Gastroesophageal sphincter (tissue), 4 donors: ENCODE measurements at regions not wholly inside any gene's neighbourhood (a gene's known extent, or its start where the extent isn't known, plus 50 kb on each side); places are given as distances from the start of the nearest gene placed in this dataset.

Source experiments
- ATAC-seq: fragments of 150-250 bp; one replicate; pipeline ENCODE4 v1.9.1; 2016; ENCODE audit warnings: mild to moderate bottlenecking, moderate library complexity
- H3K27ac ChIP-seq, 4 donors: fragments of 200-600 bp; sonication (generic) in 3 of 4; 1 replicate in 3 of 4; 2 replicates in 1 of 4; pipeline ENCODE4 v1.5.1; 2016 to 2019
- H3K27me3 ChIP-seq: fragments of 200-600 bp; sonication (generic); one replicate; pipeline ENCODE4 v1.5.1; 2019
- H3K36me3 ChIP-seq, 2 donors: fragments of 200-600 bp; sonication (generic); one replicate each; pipeline ENCODE4 v1.5.1; 2019; ENCODE audit warnings: control low read depth in 1 of 2
- H3K4me1 ChIP-seq, 3 donors: fragments of 200-600 bp; sonication (generic); 1 replicate in 2 of 3; 2 replicates in 1 of 3; pipeline ENCODE4 v1.5.1; 2016 to 2019; ENCODE audit warnings: control low read depth in 2 of 3
- H3K4me3 ChIP-seq, 2 donors: fragments of 200-600 bp; sonication (generic); one replicate each; pipeline ENCODE4 v1.5.1; 2019; ENCODE audit warnings: mild to moderate bottlenecking in 1 of 2, moderate library complexity in 1 of 2
- H3K9me3 ChIP-seq, 3 donors: fragments of 200-600 bp; sonication (generic); one replicate each; pipeline ENCODE4 v1.5.1; 2017 to 2019; ENCODE audit warnings: control low read depth in 2 of 3
- EP300 ChIP-seq: sonication (generic); formaldehyde crosslinking; IDR thresholded peaks from one replicate; pipeline ENCODE4 v1.6.1; 2017; ENCODE audit warnings: antibody characterized with exemption, mild to moderate bottlenecking
- POLR2A ChIP-seq, 2 donors: fragments of 450-650 bp; IDR thresholded peaks; one replicate each; pipeline ENCODE4 v1.6.1; 2017; ENCODE audit warnings: antibody characterized with exemption in 2 of 2, mild to moderate bottlenecking in 2 of 2, moderate library complexity in 1 of 2
- POLR2AphosphoS5 ChIP-seq: sonication (generic); formaldehyde crosslinking; IDR thresholded peaks from one replicate; pipeline ENCODE4 v1.6.1; 2017; ENCODE audit warnings: antibody characterized with exemption
- WGBS, 2 donors: methylation state at CpG; one replicate each; pipeline ENCODE4 v1.1.5; 2018; ENCODE audit warnings: low coverage in 1 of 2; 5-methylcytosine and 5-hydroxymethylcytosine counted together
- TF ChIP-seq, protein P1 (sequence below), 4 experiments: fragments of 200-600 bp in 2 of 4; fragments of 450-650 bp in 2 of 4; sonication (generic) in 1 of 4; IDR thresholded peaks; one replicate each; pipeline ENCODE4 v1.5.1; 2017 to 2019; ENCODE audit warnings: antibody characterized with exemption in 4 of 4, mild to moderate bottlenecking in 2 of 4, moderate library complexity in 2 of 4

DNA sequence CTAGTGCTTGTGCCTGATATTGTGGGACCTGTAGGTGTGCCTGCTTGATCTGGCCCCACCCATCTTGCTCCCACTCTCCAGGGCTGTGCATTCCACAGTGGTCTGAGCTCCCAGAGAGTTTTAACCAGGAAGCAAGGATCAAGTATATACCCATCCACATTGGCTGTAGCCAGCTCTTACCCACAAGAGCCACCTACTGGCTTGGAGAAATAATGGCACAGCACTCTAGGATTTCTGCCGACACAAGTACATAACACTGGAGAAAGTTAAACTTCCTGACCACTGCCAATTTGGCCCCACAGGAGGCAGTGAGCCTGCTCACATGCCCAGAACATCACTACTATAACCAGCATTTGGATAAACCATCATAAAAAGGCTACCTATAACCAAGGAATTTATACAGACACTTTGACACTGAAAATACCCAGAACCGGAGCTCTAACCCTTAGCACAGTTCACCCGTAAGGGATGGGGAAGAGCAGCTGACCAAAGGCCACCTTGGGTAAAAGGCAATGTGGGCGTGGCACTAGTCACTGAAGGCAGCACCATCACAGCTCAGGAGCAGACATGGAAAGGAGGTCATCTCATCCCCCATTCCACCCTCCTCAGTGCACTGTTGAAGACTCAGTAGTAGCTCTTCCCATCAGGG lies 440.4 kb downstream of the BTBD3 start:
- Histone ChIP-seq H3K27ac (no peak overlapping the region), H3K27me3 (no peaks in the 10 kb centered on the region), H3K36me3 (no peaks in the 10 kb centered on the region), H3K4me3 (no peak overlapping the region), H3K9me3 (peaks cover 0 to 10% (median 0%) of the 10 kb centered on the region in 3 donors), H3K4me1 (no peaks in the 10 kb centered on the region)
- 88 to 90% methylated on average over 3 of the region's 4 CpGs for WGBS, 2 donors
- ATAC-seq = no peak
- TF ChIP-seq, protein P1, sequence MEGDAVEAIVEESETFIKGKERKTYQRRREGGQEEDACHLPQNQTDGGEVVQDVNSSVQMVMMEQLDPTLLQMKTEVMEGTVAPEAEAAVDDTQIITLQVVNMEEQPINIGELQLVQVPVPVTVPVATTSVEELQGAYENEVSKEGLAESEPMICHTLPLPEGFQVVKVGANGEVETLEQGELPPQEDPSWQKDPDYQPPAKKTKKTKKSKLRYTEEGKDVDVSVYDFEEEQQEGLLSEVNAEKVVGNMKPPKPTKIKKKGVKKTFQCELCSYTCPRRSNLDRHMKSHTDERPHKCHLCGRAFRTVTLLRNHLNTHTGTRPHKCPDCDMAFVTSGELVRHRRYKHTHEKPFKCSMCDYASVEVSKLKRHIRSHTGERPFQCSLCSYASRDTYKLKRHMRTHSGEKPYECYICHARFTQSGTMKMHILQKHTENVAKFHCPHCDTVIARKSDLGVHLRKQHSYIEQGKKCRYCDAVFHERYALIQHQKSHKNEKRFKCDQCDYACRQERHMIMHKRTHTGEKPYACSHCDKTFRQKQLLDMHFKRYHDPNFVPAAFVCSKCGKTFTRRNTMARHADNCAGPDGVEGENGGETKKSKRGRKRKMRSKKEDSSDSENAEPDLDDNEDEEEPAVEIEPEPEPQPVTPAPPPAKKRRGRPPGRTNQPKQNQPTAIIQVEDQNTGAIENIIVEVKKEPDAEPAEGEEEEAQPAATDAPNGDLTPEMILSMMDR (IDR thresholded peaks at IDR 0.05) = no peak
- TF ChIP-seq POLR2A (IDR thresholded peaks at IDR 0.05) (no peak), EP300 (no peak)

DNA sequence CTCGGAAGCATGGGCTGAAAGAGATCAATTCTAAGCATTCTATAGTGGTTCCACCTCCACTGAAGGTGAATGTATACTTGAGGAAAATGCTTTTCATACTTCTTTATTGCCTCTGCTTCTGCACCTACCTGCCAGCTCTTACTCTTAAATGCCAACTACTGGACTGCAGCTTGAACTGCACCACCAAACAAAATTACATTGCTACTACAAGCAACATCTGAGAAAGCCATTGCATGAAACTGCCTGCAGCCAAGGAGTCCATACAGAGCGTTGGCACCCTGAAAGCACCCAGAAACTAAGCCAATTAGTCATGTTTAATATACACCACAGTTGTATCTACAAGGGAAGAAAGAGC lies 440.9 kb downstream of the BTBD3 start:
- ATAC-seq = no peak
- Histone ChIP-seq H3K36me3 (no peaks in the 10 kb centered on the region), H3K27me3 (no peaks in the 10 kb centered on the region), H3K4me1 (no peaks in the 10 kb centered on the region), H3K27ac (no peak overlapping the region), H3K4me3 (no peak overlapping the region), H3K9me3 (peaks cover 0 to 10% (median 0%) of the 10 kb centered on the region in 3 donors)
- WGBS, 2 donors = 100% methylated on average over 1 of the region's 2 CpGs
- TF ChIP-seq, protein P1 (IDR thresholded peaks at IDR 0.05) = no peak
- no peak for TF ChIP-seq POLR2AphosphoS5
- no peak for TF ChIP-seq POLR2A (IDR thresholded peaks at IDR 0.05)
- no peak for TF ChIP-seq EP300

DNA sequence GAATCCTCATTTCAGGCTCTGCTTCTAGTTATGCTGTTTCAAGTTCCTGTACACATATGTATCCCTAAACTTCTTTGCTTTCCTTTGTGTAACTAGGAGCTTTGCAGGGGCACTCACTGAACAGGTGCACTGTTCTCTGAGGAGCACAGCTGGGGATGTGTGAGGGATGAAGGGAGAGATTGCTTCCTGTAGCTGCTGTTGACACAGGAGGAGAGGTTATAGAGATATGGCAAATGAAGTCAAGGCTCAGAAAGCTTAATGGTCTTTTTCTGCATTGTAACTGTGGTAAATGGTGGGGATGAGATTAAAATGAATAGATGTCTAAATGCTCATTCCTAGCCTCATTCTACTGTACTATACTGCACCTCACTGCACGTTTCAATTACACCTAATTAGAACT lies 454.3 kb downstream of the BTBD3 start:
- no peaks in the 10 kb centered on the region for H3K9me3 ChIP-seq
- no peaks in the 10 kb centered on the region for H3K27me3 ChIP-seq
- 45 to 46% methylated on average over 1 of the region's 1 CpG for WGBS, 2 donors
- no peaks in the 10 kb centered on the region for H3K36me3 ChIP-seq
- H3K27ac ChIP-seq = no peak overlapping the region
- TF ChIP-seq, protein P1 (IDR thresholded peaks at IDR 0.05) = no peak
- TF ChIP-seq EP300 (no peak), POLR2A (IDR thresholded peaks at IDR 0.05) (no peak), POLR2AphosphoS5 (no peak)
- no peak for ATAC-seq
- H3K4me1 ChIP-seq = no peaks in the 10 kb centered on the region
- no peak overlapping the region for H3K4me3 ChIP-seq

DNA sequence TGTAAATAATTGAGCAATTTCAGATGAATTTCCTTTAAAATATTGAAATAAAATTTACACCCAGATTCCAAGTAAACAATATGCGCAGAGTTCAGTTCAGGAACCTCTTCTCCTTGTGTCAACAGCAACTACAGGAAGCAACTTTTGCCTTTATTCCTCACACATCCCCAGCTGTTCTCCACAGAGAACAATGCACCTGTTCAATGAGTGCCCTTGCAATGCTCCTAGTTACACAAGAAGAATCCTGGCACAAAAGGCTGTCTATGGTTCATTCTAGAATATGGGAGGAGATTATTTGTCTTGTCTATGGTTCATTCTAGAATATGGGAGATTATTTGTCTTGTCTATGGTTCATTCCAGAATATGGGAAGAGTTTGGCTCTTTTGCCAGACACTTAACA lies 454.9 kb downstream of the BTBD3 start:
- Histone ChIP-seq H3K27me3 (no peaks in the 10 kb centered on the region), H3K27ac (no peak overlapping the region), H3K36me3 (no peaks in the 10 kb centered on the region), H3K4me1 (no peaks in the 10 kb centered on the region), H3K4me3 (no peak overlapping the region), H3K9me3 (no peaks in the 10 kb centered on the region)
- no peak for ATAC-seq
- WGBS, 2 donors = 67 to 79% methylated on average over 1 of the region's 1 CpG
- TF ChIP-seq EP300 (no peak), POLR2AphosphoS5 (no peak), POLR2A (IDR thresholded peaks at IDR 0.05) (no peak)
- TF ChIP-seq, protein P1 (IDR thresholded peaks at IDR 0.05) = no peak

DNA sequence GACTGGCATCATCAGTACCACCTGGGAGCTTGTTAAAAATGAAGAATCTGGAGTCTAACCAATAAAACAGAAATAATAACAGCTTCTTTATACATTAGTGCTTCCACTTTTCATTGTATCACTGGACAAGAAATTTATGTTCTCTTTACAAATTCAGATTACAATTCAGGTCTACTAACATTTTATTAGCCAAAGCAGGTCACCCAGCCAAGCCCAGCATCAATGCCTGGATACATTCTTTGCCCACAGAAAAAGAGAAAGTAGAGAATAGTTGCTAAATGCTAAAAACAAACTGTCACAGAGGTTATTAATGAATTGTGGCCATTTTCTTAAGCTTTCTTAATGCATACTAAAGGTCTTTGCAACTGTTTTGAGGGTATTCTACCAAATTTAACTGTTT lies 458.3 kb downstream of the BTBD3 start:
- Histone ChIP-seq H3K9me3 (no peaks in the 10 kb centered on the region), H3K27ac (no peak overlapping the region), H3K4me3 (no peak overlapping the region), H3K4me1 (no peaks in the 10 kb centered on the region), H3K27me3 (no peaks in the 10 kb centered on the region), H3K36me3 (no peaks in the 10 kb centered on the region)
- no peak for ATAC-seq
- TF ChIP-seq EP300 (no peak), POLR2A (IDR thresholded peaks at IDR 0.05) (no peak), POLR2AphosphoS5 (no peak)
- TF ChIP-seq, protein P1 (IDR thresholded peaks at IDR 0.05) = no peak
